Stimulated activated naive CD4-positive, alpha-beta T cell (primary cell): ENCODE measurements at regions not wholly inside any gene's neighbourhood (a gene's known extent, or its start where the extent isn't known, plus 50 kb on each side); places are given as distances from the start of the nearest gene placed in this dataset.
"Not testable (repeated sequence)": the region's sequence is repeated elsewhere in the genome, so short reads cannot be mapped to it uniquely, and the experiment has no call there.

Source experiments
- DNase-seq, 6 experiments: peaks; one replicate each; lab custom pipeline; 2025; lab: John Stamatoyannopoulos, UW

DNA sequence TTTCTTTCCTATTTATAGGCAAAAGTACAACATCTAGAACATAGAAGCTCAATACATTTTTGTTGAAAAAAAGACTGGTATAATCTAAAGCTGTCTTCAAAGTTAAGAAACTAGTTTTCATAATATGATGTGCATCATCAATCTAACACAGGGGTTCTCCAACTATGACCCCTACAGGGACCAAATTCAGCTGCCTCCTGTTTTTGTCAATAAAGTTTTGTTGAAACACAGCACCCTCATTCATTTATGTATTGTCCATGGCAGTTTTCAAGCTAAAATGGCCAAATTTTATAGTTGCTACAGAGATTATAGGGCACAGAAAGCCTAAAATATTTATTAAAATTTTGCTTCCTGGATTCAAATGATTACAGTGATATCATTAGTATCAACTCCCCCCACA, 452.9 kb downstream of the CCER1 start:
- no peak for DNase-seq

DNA sequence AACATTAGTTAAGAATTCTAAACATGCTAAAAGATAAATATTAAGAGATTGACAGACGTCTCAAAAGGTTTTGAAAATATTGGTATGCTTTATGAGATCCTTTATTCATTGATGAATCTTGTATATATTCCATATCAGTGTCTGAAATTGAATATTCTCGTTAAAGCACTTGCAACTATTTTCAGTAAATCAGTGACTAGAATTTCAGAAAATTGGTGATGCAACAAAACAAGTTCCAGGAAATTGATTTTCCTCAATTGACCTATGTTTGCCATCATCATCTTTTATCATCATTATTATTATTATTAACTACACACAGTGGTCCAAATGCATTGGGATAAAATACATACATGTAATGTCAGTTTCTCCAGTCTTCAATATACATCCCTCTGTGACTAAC, 453.6 kb downstream of the CCER1 start:
- DNase-seq = no peak

DNA sequence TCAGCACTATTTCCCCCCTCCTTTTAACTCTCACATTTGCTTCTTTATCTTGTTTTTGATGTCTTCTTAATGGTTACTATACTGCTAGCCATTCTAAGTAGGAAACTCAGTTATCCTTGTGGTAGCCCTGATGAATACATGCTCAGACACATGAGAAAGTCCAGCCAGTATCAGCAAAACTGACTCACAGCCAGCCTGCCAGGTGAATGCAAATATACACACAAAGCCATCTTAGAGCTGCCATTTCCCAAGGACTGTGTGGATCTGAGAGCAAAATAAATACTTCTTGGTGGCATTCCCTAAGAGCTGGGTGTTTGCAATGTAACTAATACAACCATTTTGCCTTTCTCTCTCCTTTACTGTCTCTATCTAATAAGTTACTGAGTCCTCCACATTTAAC, 455.2 kb downstream of the CCER1 start:
- no peak for DNase-seq

DNA sequence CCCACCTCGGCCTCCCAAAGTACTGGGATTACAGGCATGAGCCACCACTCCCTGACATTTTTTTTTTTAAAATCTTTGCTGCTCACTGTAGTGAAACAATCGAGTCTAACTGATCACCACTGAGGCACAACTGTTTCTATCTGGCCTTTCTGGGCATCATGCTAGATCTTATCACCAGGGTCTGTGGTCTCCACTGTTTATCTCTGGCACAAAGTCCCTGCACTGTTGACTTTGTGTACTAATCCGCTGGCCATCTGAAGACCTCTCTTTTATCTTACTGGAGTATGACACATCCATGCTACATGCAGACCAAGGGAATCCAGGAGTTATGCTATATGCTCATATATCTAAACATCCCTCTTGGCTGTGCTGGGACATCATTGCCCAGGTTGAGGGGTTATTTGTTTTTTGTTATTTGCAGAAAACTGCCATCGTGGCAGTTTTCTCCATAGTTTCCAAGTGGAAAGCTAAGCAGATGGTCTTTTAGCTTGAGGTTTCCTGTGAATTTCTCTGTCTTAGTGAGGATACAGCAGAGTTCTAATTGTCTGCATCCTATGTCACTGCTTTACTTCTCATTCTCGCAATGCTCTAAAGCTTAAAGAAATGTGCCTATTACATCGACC, 456.9 kb downstream of the CCER1 start:
- no peak for DNase-seq

DNA sequence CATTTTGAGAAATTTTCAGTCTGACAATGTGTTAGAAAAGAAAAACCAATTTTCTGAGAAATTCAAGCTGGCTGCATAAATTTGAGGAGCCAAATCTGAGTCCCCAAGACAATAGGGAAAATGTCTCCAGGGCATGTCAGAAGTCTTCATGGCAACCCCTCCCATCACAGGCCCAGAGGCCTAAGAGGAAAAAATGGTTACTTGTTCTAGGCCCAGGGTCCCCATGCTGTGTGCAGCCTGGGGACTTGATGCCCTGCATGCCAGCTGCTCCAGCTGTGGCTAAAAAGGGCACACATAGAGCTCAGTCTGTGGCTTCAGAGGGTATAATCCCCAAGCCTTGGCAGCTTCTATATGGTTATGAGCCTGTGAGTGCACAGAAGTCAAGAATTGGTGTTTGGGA, 464.6 kb downstream of the CCER1 start:
- no peak for DNase-seq

DNA sequence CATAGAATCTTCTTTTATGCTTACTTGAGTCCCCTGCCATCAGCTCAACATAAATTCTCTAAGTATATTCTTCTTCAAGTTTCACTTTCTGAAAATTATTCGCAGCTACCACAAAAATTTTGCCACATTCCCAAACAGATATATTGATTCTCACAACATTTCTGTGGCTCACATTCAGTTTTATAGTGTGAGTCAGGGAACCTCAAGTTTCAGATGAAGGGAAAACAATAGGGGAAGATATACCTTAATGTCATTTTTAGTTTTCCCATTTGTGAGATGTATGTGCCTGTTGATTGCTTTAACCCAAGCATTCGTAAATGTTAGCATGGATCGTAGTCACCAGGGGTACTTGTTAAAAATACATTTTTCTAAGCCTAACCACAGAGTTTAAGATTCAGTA, 465.8 kb downstream of the CCER1 start:
- no peak for DNase-seq

DNA sequence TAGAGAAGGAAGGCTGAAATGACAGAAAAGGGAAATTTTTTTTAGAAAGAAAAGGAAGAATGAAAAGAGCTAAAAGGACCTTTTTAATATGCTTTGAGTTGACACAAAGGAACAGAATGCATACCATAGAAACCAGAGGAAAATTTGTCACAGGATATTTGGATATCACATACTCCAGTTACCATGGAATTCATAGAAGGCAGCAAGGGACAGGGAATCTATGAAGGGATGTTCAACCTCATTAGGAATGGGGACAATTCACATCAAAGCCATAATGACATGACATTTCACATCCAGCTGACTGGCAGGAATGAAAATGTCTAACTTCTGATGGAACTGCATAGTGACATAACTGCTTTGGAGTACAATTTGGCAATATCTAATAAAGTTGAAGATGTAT, 469.4 kb downstream of the CCER1 start:
- no peak for DNase-seq

DNA sequence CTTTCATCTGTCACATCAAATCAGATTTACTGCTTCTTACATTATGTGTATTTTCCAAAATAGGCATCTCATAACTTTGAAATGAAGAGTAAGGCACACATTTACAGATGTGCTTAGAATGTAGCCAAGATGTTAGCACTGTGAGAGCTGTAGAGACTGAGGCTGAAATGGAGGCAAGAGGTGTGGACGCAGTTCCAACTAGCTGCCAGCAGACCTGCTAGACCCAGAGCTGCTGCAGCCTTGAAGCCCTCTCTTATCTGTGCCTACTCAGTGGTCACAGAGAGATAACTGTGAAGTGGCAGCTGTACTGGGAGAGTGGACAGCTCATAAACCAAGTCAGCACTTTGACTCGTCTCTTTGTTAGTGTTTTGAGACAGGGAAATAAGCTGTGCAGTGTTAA, 470.9 kb downstream of the CCER1 start:
- DNase-seq = no peak

DNA sequence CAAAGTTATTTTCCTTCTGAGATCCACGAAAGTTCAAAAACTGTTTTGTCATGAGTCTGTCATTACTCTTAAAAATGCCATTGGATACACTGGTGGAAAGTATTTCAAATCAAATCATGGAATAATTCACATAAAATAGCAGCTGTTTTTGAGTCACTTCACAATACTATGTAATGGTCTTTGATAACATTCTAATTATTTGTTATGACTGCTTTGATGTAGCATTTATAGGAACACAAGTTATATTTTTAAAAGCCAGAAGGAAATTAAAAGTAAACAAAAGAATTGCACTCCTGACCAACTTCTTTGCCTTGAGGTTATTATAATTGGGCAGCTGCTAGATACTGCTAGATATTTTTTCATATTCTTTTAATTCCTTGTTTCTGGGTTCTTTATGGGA, 473.2 kb downstream of the CCER1 start:
- DNase-seq = no peak

DNA sequence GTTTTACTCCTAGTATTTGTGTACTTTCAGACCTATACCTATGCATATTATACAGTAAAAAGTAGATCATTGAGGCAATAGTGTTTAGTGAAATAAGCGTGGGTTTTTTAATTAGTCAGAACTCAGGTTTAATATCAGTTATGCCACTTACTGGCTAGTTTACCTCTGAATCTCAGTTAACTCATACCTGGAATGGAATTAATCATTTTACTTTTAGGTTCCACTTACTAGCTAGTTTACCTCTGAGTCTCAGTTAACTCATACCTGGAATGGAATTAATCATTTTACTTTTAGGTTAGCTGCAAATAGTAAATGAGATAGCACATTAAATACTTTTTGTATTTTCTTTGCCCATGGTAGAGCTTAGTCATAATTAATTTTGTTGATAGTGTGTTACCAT, 475.7 kb downstream of the CCER1 start:
- no peak for DNase-seq

DNA sequence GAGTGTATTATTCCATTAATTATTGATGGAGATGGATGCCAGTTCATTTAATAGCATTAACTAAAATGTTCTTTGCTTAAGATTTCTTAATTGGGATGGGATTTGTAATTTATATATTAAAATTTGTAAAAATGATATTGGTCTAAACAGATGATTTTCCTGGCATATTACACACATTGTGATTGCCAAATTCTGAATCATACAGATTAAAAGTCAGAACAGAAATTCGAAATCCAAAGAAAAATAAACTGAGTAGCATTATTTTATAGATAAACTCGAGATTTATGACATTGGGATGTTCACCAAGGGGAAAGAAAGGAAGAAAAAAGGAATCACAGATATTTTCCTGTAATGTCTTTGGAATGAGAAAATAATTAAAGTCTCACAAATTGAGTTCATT, 481.1 kb downstream of the CCER1 start:
- no peak for DNase-seq

DNA sequence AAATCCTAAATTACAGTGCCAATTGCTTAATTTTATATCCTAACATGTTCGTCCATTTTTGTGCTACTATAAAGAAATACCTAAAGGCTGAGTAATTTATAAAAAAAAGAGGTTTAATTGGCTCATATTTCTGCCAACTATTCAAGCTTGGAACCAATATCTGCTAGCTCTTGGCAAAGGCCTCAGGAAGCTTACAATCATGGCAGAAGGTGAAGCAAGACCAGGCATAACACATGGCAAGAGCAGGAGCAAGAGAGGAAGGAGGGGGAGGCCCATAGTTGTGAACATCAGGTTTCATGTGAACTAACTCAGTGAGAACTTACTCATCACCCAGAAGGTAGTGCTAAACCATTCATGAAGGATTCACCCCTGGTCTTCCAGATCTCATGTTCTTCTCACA, 494.3 kb downstream of the CCER1 start:
- no peak for DNase-seq

DNA sequence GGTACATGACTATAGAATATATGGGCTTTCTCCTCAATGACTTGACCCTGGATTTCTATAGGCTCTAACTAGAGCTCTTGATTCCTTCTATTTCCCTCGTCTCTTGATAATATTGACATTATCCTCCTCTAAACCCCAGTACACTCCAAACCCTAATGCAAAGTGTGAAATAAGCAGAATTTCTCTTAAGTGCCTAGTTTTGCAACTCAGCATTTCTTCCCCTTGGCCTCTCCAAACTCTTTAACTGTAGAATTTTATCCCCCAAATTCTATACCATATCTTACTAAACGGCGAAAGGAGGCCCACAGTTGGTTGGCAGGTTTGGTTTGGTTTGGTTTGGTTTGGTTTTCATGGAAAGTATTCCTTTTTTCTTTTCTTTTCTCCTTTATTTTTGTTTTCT, 498.7 kb downstream of the CCER1 start:
- no peak for DNase-seq

DNA sequence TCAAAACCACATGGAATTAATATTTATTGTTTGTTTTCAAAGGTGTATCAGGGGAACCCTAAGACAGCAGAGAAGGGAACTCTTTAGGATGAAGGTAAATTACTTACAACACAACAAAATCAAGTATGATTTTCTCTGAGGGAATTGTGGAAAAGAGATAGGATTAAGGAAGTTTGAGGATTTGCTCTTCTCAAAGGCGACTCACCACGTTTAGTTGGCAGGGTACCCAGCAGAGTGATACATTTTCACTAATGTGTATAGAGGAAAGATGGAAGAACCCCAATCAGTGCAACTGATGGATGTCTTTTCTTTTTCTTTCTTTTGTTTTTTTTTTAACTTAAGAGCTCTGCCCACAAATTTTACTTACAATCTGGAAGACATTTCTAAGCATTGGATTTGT, 499.2 kb downstream of the CCER1 start:
- DNase-seq = no peak

DNA sequence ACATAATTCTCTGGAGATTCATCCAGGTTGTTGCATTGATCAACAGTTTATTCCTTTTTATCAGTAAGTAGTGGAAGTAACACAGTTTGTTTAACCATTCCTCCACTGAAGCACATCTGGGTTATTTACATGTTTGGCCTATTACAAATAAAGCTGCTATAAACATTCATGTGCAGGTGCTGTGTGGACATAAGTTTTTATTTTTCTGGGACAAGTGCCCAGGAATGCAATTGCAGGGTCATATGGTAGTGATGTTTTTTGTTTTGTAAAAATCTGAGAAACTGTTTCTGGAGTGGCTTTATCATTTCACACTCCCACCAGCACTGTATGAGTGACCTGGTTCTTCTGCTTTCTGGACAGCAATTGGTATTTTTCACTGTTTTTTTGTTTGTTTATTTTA, 505.4 kb downstream of the CCER1 start:
- DNase-seq = no peak

DNA sequence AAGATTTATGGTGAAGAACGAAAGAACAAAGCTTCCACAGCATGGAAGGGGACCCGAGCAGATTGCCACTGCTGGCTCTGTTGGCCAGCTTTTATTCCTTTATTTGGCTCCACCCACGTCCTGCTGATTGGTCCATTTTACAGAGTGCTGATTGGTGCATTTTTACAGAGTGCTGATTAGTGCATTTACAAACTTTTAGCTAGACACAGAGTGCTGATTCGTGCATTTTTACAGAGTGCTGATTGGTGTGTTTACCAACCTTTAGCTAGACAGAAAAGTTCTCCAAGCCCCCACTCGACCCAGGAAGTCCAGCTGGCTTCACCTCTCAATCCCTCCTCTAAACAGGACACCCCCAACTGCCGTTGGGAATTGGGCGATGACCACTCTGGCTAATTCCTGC, 511.5 kb downstream of the CCER1 start:
- not testable (repeated sequence) for DNase-seq

DNA sequence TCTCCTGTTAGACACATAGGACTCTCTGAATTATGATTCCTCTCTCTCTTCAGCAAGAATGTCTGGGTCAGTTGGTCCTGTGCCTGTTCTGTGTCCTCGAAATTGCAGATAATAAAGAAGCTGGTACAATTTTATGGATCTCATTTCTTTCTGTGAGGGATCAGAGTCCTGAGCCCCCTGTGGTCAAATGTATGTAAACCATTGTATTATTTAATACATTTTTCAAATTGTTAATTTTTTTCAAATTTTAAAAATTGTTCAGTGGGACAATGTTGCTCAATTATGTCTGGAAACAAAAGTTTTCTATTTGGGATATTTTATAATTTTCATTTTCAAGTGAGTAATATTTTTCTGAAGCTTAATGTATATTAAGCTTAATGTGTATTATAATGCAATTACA, 513.5 kb downstream of the CCER1 start:
- no peak for DNase-seq

DNA sequence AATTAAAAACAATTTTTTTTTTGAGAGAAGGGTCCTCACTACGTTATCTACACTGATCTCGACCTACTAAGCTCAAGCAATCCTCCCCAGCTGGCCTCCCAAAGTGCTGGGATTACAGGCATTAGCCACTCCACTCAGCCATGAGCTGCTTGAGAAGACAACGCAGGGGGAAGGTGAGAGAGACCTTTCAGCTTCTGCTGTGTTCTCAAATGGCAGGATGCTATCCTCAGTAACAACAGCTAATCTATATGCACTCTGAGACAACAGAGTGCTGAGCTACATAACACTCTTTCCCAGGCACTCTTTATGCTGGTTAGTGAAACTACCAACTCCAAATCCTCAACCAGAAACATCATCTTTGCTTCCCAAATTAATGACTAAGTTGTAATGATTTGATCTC, 526.1 kb downstream of the CCER1 start:
- no peak for DNase-seq

DNA sequence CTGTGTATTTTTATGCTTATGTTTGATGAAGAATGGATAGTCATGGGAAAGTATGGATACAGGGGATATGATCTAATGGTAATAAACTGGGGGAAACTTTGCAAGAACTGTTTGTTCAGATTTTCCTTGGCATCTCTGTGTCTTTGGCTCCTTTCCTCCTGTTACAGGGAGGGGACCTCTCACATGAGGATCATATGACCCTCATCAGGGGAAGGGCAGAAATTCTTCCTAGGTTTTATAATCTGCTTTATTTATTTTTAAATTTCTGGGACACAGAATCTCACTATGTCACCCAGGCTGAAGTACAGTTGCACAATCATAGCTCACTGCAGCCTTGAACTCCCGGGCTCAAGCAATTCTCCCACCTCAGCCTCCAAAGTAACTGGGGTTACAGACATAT, 526.5 kb downstream of the CCER1 start:
- DNase-seq = no peak

DNA sequence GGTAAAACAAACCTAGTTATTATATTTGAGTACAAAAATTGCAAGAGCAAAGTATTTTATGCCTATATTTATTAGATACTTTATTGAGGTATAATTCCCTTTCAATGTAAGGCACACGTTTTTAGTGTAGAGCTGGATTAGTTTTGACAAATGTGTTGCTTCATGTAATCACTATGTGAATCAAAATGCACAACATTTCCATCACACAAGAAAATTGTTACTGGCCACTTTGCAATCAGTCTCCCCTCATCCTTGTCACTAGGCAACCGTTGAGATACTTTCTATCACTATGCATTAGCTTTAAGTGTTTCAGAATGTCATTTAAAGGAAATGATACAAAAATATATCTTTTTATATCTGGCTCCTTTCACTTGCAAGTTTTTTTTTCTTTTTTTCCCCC, 531.0 kb downstream of the CCER1 start:
- DNase-seq = no peak

DNA sequence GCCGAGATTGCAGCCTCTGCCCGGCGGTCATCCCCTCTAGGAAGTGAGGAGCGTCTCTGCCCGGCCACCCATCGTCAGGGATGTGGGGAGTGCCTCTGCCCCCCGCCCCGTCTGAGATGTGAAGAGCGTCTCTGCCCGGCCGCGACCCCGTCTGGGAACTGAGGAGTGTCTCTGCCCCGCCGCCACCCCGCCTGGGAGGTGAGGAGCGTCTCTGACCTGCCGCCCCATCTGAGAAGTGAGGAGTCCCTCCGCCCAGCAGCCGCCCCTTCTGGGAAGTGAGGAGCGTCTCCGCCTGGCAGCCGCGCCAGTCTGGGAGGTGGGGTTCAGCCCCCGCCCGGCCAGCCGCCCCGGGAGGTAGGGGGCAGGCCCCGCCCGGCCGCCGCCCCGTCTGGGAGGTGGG, 544.0 kb downstream of the CCER1 start:
- no peak for DNase-seq

DNA sequence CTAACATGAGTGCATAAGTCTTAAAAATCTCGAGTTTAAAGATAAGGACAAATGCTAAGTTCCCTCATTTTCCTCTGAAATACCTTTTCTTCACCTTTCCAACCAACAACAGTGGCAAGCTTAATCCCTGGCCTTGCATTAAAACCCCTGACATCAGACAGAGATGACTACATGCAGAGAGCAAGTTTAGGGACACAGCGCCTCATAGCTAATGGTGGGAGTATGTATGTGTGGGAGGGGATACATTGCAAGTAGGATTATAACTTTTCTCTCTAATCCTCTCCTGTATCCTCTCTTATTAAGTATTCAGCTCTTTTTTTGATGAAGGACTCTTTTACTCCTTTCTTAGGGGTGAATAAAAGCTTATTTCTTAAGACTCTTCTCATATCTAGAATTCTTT, 547.1 kb downstream of the CCER1 start:
- DNase-seq = no peak

DNA sequence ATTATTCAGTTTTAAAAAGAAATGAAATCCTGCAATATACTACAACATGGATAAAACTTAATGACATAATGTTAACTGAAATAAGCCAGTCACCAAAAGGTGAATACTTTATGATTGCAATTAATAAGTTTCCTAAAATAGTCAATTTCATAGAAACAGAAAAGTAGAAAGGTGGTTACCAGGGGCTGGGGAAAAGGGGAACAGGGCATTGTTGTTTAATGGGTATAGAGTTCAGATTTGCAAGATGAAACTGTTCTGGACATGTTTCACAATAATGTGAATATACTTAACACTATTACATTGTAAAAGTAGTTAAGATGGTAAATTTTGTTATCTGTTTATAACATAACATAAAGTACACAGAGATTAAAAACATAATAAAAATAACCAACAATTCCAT, 550.9 kb downstream of the CCER1 start:
- DNase-seq = no peak

DNA sequence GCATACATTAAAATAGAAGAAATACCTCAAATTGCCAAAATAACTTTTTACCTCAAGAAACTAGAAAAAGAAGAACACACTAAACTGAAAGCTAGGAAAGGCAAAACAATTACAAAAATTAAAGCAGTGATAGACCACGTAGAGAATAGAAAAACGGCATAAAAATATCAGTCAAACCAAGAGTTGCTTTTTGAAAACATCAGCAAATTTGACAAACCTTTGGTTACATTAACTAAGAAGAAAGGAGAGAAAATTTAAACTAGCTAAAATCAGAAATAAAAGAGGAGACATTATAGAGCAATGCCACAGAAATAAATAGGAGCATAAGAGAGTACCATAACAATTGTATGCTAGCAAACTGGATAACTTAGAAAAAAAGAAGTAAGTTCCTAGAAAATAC, 553.8 kb downstream of the CCER1 start:
- DNase-seq = no peak

DNA sequence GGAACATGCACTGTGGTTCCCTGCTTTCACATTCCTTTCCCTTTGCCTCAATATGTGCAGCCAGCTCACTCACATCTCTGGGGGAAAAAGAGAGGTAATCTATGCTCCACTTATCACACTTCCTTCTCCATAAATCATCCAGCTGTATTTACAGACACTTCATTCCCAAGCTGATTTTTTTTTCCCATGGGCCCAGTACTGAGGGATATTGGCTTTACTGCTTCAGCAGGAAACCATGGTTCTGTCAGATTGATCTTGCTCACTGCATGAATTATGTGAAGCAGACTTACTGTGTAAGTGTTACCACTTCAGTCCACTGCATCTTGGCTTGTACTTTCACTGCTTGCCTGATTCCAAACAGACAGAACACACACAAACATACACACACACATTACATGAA, 555.6 kb downstream of the CCER1 start:
- no peak for DNase-seq
